Common myeloid progenitor, CD34-positive (primary cell): ENCODE measurements at regions not wholly inside any gene's neighbourhood (a gene's known extent, or its start where the extent isn't known, plus 50 kb on each side); places are given as distances from the start of the nearest gene placed in this dataset.
A peak's percentile ranks its signal among the peaks of the same experiment; 100 is the strongest.

Source experiments
- CTCF ChIA-PET: fragments of 350-600 bp; sonication (Branson Sonifier 250); formaldehyde crosslinking; loops from one replicate; lab custom pipeline; 2021; ENCODE audit warnings: antibody characterized with exemption; lab: Charles Lee
- POLR2A ChIA-PET: fragments of 350-600 bp; sonication (Branson Sonifier 250); formaldehyde crosslinking; loops from one replicate; lab custom pipeline; 2021; ENCODE audit warnings: antibody characterized with exemption; lab: Charles Lee
- DNase-seq, 3 donors: peaks; one replicate each; pipeline versions ENCODE4 v3.0.0 to v3.0.0-alpha.2; 2013
- H3K27ac ChIP-seq, 2 experiments: 1 replicate in 1 of 2; 2 replicates in 1 of 2; pipeline ENCODE4 v1.7.0; 2013; ENCODE audit warnings: inconsistent platforms in 2 of 2, low read length in 2 of 2, mild to moderate bottlenecking in 2 of 2, low read depth in 1 of 2, moderate library complexity in 1 of 2; ENCODE audit not compliant: severe bottlenecking in 2 of 2, insufficient read depth in 1 of 2, poor library complexity in 1 of 2
- H3K27me3 ChIP-seq, 5 experiments: replicated peaks in 2 of 5; 1 replicate in 3 of 5; 2 replicates in 2 of 5; pipeline versions ENCODE4 v1.6.1 to v1.7.0; 2013; ENCODE audit warnings: low read length in 4 of 5, mild to moderate bottlenecking in 2 of 5, moderate library complexity in 2 of 5, inconsistent platforms in 1 of 5; ENCODE audit not compliant: insufficient read depth in 5 of 5, control insufficient read depth in 4 of 5
- H3K36me3 ChIP-seq, 4 experiments: 1 replicate in 2 of 4; 2 replicates in 2 of 4; pipeline versions ENCODE4 v1.6.1 to v1.7.0; 2013; ENCODE audit warnings: low read length in 3 of 4, control low read depth in 1 of 4, mild to moderate bottlenecking in 1 of 4; ENCODE audit not compliant: control insufficient read depth in 4 of 4, insufficient read depth in 4 of 4
- H3K4me1 ChIP-seq, 4 experiments: 1 replicate in 3 of 4; 2 replicates in 1 of 4; pipeline versions ENCODE4 v1.6.1 to v1.7.1; 2013; ENCODE audit warnings: low read length in 3 of 4, mild to moderate bottlenecking in 3 of 4, control low read depth in 1 of 4, inconsistent platforms in 1 of 4, moderate library complexity in 1 of 4; ENCODE audit not compliant: control insufficient read depth in 4 of 4, insufficient read depth in 4 of 4; ENCODE audit errors: control extremely low read depth in 1 of 4
- H3K4me3 ChIP-seq, 7 experiments: 1 replicate in 4 of 7; 2 replicates in 3 of 7; pipeline versions ENCODE4 v1.5.1 to v1.7.0; 2013; ENCODE audit warnings: mild to moderate bottlenecking in 7 of 7, low read length in 6 of 7, moderate library complexity in 6 of 7, inconsistent platforms in 2 of 7, low read depth in 2 of 7, control low read depth in 1 of 7; ENCODE audit not compliant: insufficient read depth in 4 of 7, control insufficient read depth in 1 of 7; ENCODE audit errors: extremely low read depth in 1 of 7
- H3K9me3 ChIP-seq, 5 experiments: 1 replicate in 4 of 5; 2 replicates in 1 of 5; pipeline versions ENCODE4 v1.6.1 to v1.7.1; 2013; ENCODE audit warnings: low read length in 4 of 5, mild to moderate bottlenecking in 2 of 5, inconsistent platforms in 1 of 5, low read depth in 1 of 5, moderate library complexity in 1 of 5; ENCODE audit not compliant: control insufficient read depth in 4 of 5, insufficient read depth in 2 of 5; ENCODE audit errors: control extremely low read depth in 1 of 5
- WGBS: methylation state at CpG from one replicate; pipeline ENCODE4 v1.1.5; 2013; ENCODE audit not compliant: insufficient coverage; 5-methylcytosine and 5-hydroxymethylcytosine counted together

DNA sequence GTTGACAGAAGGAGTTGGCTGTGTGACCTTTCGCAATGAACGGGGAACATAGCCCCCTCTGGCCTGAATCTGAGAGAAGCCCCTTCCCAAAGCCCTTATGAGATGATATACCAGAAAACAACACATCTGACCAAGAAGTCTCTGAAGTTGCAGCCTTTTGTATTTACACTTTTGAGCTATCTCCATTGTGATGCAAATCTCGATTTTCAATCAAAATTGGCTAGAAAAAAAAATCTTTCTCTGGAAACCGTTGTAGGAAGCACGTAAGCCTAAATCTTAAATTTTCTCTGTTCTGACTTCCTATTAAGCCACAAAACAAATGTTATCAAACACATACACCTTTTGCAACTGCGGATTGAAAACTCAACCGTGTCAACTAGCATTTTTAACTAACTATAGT lies 71.4 kb upstream of the OLIG2 start:
- peak in 1 of 3 donors; percentile 5 for DNase-seq
- Histone ChIP-seq H3K9me3 (no peaks in the 10 kb centered on the region), H3K27me3 (peaks cover 0 to 65% (median 14%) of the 10 kb centered on the region in 5 experiments), H3K4me3 (no peak overlapping the region), H3K36me3 (no peaks in the 10 kb centered on the region), H3K4me1 (peaks cover 0 to 2% (median 1%) of the 10 kb centered on the region in 4 experiments), H3K27ac (no peak overlapping the region)
- ChIA-PET POLR2A (no interaction called here), CTCF (no interaction called here)
- 41% methylated on average over 5 of the region's 7 CpGs for WGBS

- Histone ChIP-seq H3K27ac (no peak overlapping the region), H3K4me3 (no peak overlapping the region), H3K9me3 (no peaks in the 10 kb centered on the region), H3K36me3 (no peaks in the 10 kb centered on the region), H3K4me1 (peaks cover 0 to 2% (median 1%) of the 10 kb centered on the region in 4 experiments), H3K27me3 (peaks cover 0 to 67% (median 17%) of the 10 kb centered on the region in 5 experiments)
- POLR2A ChIA-PET: interaction anchor here (0.6 kb wide), 1 partner anchor 118 kb away, joined by 3 read pairs; no protein-coding TSS in a partner anchor
- CTCF ChIA-PET: interaction anchor here (1.6 kb wide), 1 partner anchor 15 kb away, joined by 3 read pairs; no protein-coding TSS in a partner anchor
- WGBS: 76% methylated on average over 20 of the region's 20 CpGs
- DNase-seq: no peak
These were observed 70.2 kb upstream of the OLIG2 start for GRCh38 chr21:32955311-32956060.

DNA sequence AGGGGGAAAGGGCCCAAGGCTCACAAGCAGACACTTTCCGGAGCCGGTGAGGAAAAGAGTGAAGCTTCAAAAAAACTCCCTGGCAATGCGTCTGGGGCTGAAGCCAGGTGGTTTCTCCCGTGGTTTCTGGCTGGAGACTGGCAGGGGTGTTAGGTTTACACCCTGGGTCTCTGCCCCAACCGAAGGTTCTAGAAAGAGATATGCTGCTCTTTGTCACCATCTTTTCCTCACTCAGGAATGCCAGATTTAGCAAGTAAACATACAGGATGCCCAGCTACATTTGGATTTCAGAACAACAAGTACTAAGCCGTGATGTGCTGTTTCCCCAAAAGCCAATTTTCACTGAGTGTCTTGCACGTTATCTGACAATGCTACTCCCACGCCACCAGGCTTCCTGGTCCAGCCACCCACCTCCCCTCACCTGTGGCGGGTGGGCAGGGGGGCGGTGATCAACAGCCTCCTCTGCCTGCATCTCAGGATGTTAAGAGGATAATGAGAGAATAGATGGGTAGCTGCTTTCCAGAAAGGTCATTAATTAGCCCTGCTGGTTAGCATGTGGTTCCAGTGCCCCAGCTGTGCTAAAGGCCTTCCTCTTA lies 69.6 kb upstream of the OLIG2 start:
- Histone ChIP-seq H3K27me3 (peaks cover 0 to 65% (median 17%) of the 10 kb centered on the region in 5 experiments), H3K36me3 (no peaks in the 10 kb centered on the region), H3K4me1 (peaks cover 0 to 2% (median 1%) of the 10 kb centered on the region in 4 experiments), H3K27ac (no peak overlapping the region), H3K9me3 (peaks cover 0 to under 1% (median 0%) of the 10 kb centered on the region in 5 experiments), H3K4me3 (no peak overlapping the region)
- no peak for DNase-seq
- CTCF ChIA-PET: interaction anchor here (1.6 kb wide), 1 partner anchor 16 kb away, joined by 3 read pairs; no protein-coding TSS in a partner anchor
- 70% methylated on average over 8 of the region's 10 CpGs for WGBS
- POLR2A ChIA-PET: interaction anchor here (0.6 kb wide), 1 partner anchor 117 kb away, joined by 3 read pairs; no protein-coding TSS in a partner anchor

GRCh38 chr21:32957545-32957944 lies 68.2 kb upstream of the OLIG2 start:
- peaks cover 0 to 67% (median 17%) of the 10 kb centered on the region in 5 experiments for H3K27me3 ChIP-seq

DNA sequence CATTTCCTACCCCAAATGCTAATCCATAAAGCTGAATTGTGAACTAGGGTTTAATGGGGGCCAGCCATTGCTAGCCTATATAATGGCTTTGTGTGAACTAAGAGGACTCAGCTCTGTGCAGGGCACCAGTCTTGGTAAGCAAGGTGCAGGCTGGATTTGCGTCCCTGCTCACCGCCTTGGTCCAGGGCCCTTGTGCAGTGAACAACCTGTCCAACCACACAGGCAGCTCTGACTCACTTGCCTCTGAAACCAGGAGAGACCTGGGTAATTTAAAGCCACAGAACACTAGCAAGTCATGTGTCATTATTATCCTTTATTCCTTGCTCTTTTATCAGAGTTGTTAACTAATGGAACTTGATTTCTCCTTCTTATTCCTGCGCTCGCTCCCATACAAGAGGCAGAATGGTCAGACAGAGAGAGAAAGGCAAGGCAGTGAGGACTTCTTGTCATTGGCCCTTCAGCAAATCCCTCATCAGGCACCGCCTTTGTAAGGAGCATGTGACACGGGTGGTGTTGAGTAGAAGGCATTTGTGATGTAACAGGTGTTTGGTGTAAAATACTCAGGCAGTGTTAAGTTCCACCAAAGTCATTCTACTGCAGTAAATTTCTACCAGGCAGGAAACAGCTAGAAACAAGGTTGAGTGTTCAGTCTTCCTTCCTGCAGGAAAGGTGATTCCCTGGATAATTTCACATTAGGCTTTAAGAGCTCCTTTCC lies 67.3 kb upstream of the OLIG2 start:
- POLR2A ChIA-PET: no interaction called here

More at GRCh38 chr21:32957545-32957944, 68.2 kb upstream of the OLIG2 start:
- DNase-seq: no peak
- no peak overlapping the region for H3K27ac ChIP-seq
- POLR2A ChIA-PET: no interaction called here
- H3K9me3 ChIP-seq: peaks cover 0 to 4% (median 0%) of the 10 kb centered on the region in 5 experiments
- whole genome bisulfite sequencing: 84% methylated on average over 5 of the region's 8 CpGs
- H3K4me3 ChIP-seq: no peak overlapping the region
- CTCF ChIA-PET: no interaction called here
- peaks cover 0 to 2% (median 1%) of the 10 kb centered on the region in 4 experiments for H3K4me1 ChIP-seq
- no peaks in the 10 kb centered on the region for H3K36me3 ChIP-seq

GRCh38 chr21:32962268-32962667 lies 63.5 kb upstream of the OLIG2 start:
- CTCF ChIA-PET: no interaction called here
- H3K4me3 ChIP-seq: no peak overlapping the region
- WGBS: 79% methylated on average over 2 of the region's 4 CpGs
- peaks cover 0 to 25% (median 11%) of the 10 kb centered on the region in 5 experiments for H3K27me3 ChIP-seq
- H3K4me1 ChIP-seq: peaks cover 0 to 2% (median 0%) of the 10 kb centered on the region in 4 experiments
- POLR2A ChIA-PET: no interaction called here
- no peak for DNase-seq
- no peak overlapping the region for H3K27ac ChIP-seq
- H3K36me3 ChIP-seq: no peaks in the 10 kb centered on the region
- H3K9me3 ChIP-seq: peaks cover 0 to 4% (median 0%) of the 10 kb centered on the region in 5 experiments

More for the DNA sequence above, 67.3 kb upstream of the OLIG2 start:
- no peak overlapping the region for H3K4me3 ChIP-seq
- CTCF ChIA-PET: no interaction called here
- peaks cover 0 to 2% (median 1%) of the 10 kb centered on the region in 4 experiments for H3K4me1 ChIP-seq
- peak in 1 of 3 donors; percentile 32 for DNase-seq
- WGBS: 57% methylated on average over 2 of the region's 6 CpGs
- H3K27ac ChIP-seq: no peak overlapping the region
- H3K9me3 ChIP-seq: peaks cover 0 to 4% (median 0%) of the 10 kb centered on the region in 5 experiments
- H3K36me3 ChIP-seq: no peaks in the 10 kb centered on the region
- H3K27me3 ChIP-seq: peaks cover 0 to 62% (median 17%) of the 10 kb centered on the region in 5 experiments
